ENCODE measurements at regions not wholly inside any gene's neighbourhood (a gene's known extent, or its start where the extent isn't known, plus 50 kb on each side); places are given as distances from the start of the nearest gene placed in this dataset.
"Not testable (repeated sequence)": the region's sequence is repeated elsewhere in the genome, so short reads cannot be mapped to it uniquely, and the experiment has no call there.

DNA sequence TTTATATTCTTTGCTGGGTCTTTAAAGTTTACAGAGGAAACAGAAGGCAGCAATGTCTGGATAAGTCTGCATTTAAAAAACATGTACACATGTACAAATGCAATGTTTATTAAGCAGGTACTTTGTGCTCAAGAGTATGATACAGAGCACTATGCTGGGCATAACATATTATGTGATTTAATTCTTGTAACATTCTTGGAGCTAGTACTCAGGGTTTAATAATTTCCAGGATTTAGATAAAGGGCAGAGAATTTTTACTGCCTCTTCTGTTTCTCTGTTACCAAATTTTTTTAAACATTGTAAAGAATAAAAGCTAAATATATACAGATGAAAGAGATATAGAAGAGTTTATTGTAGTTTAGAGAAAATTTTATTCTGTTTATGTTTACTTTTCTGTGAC lies 152.7 kb downstream of the ZNF737 start:
- Histone ChIP-seq H3K27ac (no peak overlapping the region), H3K4me3 (no peak overlapping the region)

DNA sequence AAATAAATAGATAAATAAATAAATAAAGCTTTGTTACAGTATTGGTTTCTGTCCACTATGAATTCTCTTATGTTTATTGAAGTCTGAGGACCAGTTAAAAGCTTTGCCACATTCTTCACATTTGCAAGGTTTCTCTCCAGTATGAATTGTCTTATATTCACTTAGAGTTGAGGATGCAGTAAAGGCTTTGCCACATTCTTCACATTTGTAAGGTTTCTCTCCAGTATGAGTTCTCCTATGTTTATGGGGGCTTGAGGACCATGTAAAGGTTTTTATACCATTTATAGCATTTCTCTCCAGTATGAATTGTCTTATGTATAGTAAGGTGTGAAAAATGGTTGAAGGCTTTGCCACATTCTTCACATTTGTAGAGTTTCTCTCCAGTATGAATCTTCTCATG lies 168.3 kb downstream of the ZNF737 start:
- H3K4me3 ChIP-seq, result no peak overlapping the region
- no peak overlapping the region for H3K27ac ChIP-seq

DNA sequence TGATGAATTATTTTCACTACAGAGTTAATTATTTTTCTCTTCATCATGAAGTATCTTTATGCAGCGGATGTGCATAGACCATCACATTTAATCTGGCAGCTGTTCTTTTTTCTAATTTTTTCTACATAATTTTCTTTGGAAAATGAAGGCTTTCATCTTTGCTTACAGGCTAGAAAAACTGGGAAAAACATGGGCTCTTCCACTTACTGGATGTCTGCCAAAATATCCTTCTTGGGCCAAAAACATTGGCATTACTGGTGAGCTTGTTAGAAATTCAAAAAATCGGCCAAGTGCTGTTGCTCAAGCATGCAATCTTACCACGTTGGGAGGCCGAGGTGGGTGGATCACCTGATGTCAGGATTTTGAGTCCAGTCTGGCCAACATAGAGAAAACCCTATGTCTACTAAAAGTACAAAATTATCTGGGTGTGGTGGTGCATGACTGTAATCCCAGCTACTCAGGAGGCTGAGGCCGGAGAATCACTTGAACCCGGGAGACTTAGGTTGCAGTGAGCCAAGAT lies 176.8 kb downstream of the ZNF737 start:
- no peak overlapping the region for H3K4me3 ChIP-seq
- H3K27ac ChIP-seq, result no peak overlapping the region

DNA sequence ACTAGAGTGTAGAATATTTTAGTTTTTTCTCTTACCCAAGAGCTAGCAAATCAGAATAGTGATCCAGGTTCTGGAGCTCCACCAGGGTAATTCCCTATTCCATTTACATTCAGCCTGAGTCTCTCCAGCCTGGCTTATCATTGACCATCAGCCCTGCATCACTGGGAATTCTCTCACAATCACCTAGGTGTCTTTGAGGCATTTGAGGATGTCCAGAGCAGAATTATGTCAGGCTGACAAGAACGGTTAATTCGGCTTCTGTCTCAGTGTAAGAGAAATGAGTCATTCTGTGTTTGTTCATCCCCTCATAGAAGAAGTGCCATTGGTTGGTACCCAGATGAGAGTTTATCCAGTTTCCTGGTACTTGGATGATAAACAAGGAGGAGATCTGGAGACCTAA lies 180.5 kb downstream of the ZNF737 start:
- Histone ChIP-seq H3K4me3 (no peak overlapping the region), H3K27ac (no peak overlapping the region)

DNA sequence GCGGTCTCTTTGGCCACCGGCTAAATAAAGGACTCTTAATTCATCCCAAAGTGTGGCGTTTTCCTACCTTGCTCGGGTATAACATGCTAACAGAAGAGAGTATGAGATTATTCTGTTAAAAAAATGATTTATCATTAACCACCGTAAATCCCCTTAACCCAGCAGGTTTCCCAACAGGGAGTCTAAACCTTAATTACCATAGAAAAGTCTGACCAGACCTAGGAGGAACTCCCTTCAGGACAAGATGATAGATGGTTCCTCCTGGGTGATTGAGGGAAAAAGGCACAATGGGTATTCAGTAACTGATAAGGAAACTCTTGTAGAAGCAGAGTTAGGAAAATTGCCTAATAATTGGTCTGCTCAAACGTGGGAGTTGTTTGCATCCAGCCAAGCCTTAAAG lies 193.7 kb downstream of the ZNF737 start:
- Histone ChIP-seq H3K4me3 (no peak overlapping the region), H3K27ac (no peak overlapping the region)

DNA sequence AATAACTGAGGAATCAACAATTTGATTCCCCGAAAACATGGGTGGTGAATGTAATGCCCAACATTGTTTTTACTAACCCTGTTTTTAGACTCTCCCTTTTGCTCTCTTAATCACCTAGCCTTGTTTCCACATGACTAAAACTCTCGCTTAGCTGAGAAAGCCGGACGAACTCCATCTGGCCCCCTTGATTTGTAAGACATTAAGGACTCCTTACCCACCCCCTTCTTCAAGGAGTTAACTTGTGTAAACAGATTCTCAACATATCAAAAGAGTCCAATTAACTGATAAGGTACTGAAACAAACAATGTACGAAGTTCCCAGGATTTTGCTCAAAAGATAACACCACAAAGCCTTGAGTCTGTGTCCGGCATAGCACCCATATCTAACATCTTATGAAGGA lies 194.3 kb downstream of the ZNF737 start:
- not testable (repeated sequence) for H3K4me3 ChIP-seq, H3K27ac ChIP-seq

DNA sequence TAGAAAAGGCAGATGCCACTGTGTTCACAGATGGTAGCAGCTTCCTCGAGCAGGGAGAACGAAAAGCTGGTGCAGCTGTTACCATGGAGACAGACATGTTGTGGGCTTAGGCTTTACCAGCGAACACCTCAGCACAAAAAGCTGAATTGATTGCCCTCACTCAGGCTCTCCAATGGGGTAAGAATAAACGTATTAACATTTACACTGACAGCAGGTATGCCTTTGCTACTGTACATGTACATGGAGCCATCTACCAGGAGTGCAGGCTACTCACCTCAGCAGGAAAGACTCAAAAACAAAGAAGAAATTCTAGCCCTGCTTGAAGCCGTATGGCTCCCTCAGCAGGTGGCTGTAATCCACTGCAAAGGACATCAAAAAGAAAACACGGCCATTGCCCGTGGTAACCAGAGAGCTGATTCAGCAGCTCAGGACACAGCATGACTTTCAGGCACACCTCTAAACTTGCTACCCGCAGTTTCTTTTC lies 197.7 kb downstream of the ZNF737 start:
- Histone ChIP-seq H3K27ac (no peak overlapping the region), H3K4me3 (no peak overlapping the region)

DNA sequence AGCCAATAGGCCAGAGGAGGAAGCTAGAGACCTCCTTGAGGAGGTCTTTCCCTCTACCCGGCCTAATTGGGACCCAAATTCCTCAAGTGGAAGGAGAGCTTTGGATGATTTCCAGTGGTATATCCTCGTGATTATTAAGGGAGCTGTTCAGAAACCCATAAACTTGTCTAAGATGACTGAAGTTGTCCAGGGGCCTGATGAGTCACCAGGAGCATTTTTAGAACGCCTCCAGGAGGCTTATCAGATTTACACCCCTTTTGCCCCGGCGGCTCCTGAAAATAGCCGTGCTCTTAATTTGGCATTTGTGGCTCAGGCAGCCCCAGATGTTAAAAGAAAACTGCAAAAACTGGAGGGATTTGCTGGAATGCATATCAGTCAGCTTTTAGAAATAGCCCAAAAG lies 198.1 kb downstream of the ZNF486 start:
- Histone ChIP-seq H3K4me3 (no peak overlapping the region), H3K27ac (no peak overlapping the region)

DNA sequence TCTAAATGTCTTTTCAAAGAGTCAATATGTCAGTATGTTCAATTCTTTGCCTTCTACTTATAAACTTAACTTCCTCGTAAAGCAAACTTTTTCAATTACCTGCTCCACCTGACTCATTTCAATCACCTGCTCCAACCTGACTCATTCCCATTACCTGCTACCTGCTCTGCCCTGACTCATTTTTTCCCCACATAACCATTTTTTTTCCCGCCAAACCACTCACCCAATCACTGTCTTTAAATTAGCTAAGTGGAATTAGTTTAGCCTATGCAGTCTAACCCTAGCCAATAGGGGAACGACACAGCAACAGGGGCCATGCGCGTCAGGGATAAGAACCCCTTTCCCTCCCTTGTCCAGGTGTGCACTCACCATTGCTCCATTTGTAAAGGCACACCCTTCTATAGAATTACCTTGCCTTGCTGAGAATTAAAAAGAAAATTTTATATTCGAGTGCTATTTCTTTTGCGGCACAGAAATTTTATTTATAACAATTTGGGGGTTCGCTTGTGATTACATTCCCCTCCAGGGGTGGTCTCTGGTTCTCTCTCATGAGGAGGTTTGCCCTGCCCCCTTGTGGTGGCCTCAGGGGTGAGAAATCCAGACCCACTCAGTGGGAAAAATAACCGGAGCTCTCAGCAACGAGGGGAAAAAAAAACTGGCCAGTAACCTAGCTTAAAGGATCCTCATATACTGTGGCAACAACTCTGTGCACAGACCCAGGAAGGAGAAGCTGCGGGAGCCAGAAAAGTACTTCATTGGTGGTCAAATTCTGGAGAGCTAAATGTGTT lies 193.1 kb downstream of the ZNF486 start:
- Histone ChIP-seq H3K27ac (no peak overlapping the region), H3K4me3 (no peak overlapping the region)

DNA sequence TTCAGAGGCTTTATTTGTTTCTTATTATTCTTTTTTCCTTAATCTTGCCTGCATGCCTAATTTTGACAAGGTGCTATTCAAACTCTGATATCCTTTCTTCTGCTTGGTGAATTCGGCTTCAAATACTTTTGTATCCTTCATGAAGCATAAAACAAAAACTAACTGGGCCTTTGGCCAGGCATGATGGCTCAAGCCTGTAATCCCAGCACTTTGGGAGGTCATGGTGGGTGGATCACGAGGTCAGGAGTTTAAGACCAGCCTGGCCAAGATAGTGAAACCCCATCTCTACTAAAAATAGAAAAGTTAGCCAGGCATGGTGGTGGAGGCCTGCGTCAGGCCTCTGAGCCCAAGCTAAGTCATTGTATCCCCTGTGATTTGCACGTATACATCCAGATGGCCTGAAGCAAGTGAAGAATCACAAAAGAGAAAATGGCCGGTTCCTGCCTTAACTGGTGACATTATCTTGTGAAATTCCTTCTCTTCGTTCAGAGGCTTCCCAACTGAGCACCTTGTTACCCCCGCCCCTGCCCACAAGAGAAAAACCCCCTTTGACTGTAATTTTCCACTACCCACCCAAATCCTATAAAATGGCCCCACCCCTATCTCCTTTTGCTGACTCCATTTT lies 191.9 kb downstream of the ZNF486 start:
- H3K4me3 ChIP-seq, H3K27ac ChIP-seq: not testable (repeated sequence)

DNA sequence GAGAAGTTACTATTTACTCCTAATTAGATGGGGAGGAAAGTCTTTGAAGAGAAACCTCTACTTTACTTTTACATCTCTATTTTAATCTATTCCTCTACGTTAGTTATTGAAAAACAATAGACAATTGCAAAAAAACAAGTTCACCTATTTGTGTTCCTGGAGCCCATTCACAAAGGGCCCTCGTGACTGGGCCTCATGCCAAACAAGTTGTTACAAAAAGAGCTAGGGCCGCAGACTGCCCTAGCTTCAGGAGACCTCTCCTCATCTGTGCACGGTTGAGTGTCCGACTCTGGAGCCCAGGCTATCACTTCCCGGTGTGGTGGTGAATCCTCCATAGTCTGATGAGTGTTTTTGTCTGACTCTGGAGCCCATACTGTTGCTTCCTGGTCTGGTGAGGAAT lies 190.9 kb downstream of the ZNF486 start:
- no peak overlapping the region for H3K27ac ChIP-seq
- H3K4me3 ChIP-seq, result no peak overlapping the region

DNA sequence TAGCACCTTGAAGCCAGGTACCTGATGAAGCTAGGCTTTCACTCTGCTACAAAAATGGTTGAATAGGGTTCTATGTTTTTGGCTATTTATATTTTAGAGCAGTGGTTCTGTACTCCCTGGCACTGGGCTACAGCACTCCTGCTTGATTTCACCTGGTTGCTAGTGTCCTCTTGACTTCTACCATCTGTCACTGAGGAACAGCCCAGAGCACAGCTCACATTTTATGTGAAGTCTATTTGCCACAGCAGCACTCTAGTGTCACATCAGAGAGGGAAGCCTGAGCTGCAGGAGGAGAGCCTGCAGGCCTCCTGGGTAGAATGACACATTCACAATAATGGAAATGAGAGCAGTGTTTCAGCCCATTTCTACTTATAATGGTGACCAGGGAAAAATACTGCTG lies 184.2 kb downstream of the ZNF486 start:
- H3K4me3 ChIP-seq, result no peak overlapping the region
- no peak overlapping the region for H3K27ac ChIP-seq

DNA sequence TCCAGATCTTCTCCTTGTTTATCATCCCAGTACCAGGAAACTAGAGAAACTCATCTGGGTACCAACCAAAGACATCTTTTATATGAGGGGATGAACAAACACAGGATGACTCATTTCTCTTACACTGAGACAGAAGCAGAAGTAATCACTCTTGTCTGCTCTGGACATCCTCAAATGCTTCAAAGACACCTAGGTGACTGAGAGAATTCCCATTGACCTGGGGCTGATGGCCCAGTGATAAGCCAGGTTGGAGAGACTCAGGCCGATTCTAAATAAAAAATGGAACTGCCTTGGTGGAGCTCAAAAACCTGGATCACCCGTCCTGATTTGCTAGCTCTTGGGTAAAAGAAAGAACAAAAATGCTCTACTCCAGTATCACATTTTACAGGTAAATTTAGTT lies 182.2 kb downstream of the ZNF486 start:
- Histone ChIP-seq H3K27ac (no peak overlapping the region), H3K4me3 (no peak overlapping the region)

DNA sequence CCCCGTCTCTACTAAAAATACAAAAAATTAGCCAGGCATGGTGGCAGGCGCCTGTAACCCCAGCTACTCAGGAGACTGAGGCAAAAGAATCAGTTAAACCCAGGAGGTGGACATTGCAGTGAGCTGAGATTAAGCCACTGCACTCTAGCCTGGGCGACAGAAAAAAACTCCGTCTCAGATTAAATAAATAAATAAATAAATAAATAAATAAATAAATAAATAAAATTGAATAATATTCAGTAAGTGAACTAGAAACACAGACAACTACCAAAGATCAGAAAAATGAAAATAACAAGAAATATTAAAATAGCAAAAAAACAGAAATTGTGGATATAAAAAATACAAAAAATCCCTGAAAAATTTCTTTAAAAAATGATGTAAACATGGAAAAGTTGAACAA lies 172.4 kb downstream of the ZNF486 start:
- H3K27ac ChIP-seq, result no peak overlapping the region

DNA sequence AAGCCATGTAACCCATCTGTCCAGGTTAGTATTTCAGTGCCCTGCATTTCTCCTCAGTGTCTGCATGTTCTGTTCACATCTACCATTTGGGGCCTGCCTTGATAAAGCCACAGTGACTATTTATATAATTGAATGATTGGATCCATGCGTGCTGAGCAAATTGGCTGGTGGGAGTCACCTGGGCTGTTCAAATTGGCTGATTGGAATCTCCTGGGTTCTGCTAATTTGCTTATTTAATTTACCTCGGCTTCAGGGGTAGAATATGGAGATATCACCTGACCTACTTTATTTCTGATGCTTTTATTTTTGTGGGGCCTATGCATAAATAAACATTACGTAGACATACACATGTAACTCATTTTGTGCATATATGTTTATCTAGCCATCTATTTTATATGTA lies 167.7 kb downstream of the ZNF486 start:
- no peak overlapping the region for H3K27ac ChIP-seq
- no peak overlapping the region for H3K4me3 ChIP-seq

More for the DNA sequence above, 172.4 kb downstream of the ZNF486 start:
- no peak overlapping the region for H3K4me3 ChIP-seq

DNA sequence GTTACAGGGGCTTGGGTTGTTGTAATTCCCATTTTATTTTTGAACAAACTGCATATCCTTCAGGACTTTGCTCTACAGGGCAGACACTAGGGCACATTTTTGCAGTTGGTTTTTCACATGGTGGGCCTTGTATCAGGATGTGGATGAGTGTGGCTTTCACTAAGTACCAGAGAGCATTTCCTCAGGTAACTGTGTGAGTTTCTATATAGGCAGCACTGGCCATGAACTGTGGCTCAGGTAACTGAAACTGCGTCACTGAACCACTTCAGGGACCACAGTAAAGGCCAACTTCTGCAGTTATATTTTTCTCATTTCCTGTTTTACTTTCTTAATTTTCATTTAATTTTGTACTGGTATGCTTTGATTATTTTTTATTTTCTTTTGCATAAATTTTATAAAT lies 166.5 kb downstream of the ZNF486 start:
- Histone ChIP-seq H3K4me3 (no peak overlapping the region), H3K27ac (no peak overlapping the region)

DNA sequence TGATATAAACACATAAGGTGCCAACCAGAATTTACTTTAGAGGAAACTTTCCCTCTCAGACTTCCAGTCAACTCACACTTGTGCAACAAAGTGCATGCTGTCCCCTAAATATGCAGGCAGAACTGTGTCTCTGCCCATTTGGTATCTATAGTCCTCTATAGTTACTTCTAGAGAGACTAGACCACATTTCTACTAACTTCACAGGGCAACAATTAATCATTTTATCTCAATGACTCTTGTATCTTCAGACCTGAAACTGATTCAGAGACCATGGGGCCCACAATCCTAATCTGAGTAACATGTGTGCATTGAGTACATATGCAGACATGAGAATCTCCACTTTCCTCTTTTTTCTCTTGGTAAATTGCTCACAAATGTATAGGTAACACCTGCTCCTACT lies 158.1 kb downstream of the ZNF486 start:
- H3K4me3 ChIP-seq, result no peak overlapping the region
- H3K27ac ChIP-seq, result no peak overlapping the region

DNA sequence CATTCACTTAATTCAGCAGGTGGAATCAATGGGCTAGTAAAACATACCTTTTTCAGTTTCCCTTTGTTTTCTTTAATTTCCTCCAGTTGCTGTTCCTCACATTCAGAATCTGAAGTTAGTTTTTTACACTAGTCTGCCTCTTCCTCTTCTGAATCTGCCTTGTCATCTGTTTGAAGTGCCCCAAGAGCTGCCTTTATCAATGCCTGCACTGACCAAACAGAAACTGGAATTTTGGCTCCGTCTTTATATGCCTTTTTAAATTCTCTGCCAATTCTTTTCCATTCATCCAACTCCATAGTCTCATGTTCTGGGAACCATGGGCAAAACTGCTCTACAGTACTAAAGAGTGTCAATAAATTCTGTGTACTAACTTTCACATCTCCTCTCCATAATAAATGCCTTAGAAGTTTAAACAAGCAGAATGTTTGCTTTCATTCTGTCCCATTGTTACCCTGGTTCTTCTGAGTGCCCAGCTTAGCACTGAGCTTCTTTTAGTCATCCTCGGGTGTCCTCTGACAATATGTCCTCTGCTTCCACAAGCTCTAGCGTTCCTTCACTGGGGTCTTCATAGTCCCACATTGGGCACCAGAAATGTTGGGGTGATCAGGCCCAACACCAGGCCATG lies 154.2 kb downstream of the ZNF486 start:
- Histone ChIP-seq H3K4me3 (no peak overlapping the region), H3K27ac (no peak overlapping the region)

DNA sequence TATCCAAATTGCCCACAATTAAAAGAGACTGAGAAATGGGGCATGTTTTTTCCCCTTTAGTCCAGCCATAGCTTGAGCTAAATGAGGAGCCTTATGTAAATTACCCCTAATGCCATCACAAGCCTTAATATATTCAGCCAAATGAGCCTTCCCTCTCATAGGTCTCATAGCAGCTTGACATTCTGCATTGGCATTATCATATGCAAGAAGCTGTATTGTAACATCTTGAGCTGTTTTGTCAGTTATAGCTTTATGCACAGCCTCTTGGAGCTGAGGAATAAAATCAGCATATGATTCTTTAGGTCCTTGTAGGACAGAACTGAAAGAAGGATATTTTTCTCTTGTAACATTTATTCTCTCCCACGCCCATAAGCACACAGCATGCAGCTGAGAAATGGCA lies 153.2 kb downstream of the ZNF486 start:
- Histone ChIP-seq H3K27ac (no peak overlapping the region), H3K4me3 (no peak overlapping the region)

DNA sequence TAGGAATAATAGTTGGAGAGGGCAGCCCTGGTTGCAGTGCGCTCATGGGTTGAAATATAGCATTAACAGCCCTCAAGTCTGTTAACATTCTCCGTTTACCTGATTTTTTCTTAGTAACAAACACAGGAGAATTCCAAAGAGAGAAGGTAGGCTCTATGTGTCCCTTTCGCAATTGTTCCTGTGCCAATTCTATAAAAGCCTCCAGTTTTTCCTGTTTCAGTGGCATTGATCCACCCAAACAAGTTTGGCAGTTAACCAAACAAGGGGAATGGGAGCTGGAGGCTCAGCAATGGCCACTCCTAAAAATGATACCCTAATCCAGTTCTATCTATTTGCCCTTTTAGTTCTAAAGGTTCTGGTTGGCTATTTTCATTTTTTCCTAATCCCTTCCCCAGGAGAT lies 151.6 kb downstream of the ZNF486 start:
- H3K4me3 ChIP-seq, result no peak overlapping the region
- H3K27ac ChIP-seq, result no peak overlapping the region

DNA sequence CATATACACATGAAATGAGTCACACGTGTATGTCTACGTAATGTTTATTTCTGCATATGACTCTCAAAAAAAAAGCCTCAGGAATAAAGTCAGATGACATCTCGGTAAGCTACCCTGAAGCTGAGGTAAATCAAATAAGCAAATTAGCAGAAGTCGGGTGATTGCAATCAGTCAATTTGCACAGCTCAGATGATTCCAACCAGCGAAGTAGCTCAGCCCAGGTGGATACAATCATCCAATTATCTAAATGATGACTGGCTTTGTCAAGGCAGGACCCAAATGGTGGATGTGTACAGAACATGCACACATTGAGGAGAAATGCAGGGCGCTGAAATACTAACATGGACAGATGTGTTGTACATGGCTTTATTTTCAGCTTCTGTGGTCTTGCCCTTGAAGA lies 148.5 kb downstream of the ZNF486 start:
- Histone ChIP-seq H3K27ac (no peak overlapping the region), H3K4me3 (no peak overlapping the region)

All from skin epidermis (tissue), 12 donors.